WI38 (cell line): ENCODE measurements at regions not wholly inside any gene's neighbourhood (a gene's known extent, or its start where the extent isn't known, plus 50 kb on each side); places are given as distances from the start of the nearest gene placed in this dataset.

Experiments used
- H3K4me3 ChIP-seq: 2 replicates; pipeline ENCODE4 v1.5.1; 2011; ENCODE audit warnings: low read depth, mild to moderate bottlenecking, control low read depth, low read length
- CTCF ChIP-seq: IDR thresholded peaks from 2 replicates; pipeline ENCODE4 v1.5.1; 2012; ENCODE audit warnings: low read depth, mild to moderate bottlenecking, control low read depth, low read length

GRCh38 chr10:123422261-123422660 lies 243.9 kb upstream of the GPR26 start:
- no peak overlapping the region for H3K4me3 ChIP-seq
- TF ChIP-seq CTCF, result no peak

DNA sequence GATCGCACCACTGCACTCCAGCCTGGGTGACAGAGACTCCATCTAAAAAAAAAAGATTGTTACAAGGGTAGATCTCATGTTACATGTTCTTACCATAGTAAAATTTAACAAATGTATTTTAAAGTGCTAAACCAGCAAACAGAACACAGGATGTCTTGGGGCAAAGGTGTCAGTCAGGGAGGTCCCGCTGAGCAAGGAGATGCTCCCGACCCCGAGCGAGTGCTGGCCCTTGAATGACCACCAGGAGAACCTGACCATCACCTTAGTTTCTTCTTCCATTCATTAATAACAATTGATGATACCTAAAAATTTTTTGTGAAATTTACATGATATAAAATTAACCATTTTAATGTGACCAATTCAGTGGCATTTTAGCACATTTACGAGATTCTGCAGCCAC lies 241.6 kb upstream of the GPR26 start:
- H3K4me3 ChIP-seq, result no peak overlapping the region
- TF ChIP-seq CTCF, result no peak

GRCh38 chr10:123425680-123426079 lies 240.5 kb upstream of the GPR26 start:
- TF ChIP-seq CTCF, result no peak
- no peak overlapping the region for H3K4me3 ChIP-seq

DNA sequence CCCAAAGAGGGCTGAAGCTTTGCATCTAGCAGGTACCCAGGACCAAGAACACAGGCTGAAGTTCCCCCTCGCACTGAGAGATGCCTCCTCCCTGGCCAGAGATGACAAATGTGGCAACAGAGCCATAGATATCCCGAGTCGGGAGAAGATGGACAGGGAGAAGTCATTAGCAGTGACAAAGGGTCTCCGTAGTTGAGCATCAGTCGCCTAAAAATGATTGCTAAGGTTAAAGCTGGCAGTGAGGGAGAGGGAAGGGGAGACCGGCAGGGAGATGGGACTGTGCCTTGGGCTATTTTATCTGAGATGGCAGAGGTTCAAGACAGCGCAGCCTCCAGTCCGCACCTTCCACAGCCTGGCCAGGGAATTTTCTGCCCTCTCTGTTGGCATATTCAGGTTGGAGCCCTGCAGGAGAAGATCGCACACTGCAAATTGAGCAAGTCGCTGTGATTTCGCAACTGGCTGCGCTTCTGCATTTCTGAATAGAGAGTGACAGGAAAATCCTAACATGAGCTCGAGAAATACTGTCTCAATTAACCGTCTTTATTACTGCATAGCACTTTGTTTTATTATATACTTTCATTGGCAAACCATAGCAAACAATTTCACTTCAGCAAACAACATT lies 238.9 kb upstream of the GPR26 start:
- TF ChIP-seq CTCF, result no peak
- no peak overlapping the region for H3K4me3 ChIP-seq

- TF ChIP-seq CTCF, result no peak
- no peak overlapping the region for H3K4me3 ChIP-seq
Measured at GRCh38 chr10:123428391-123428790, 237.8 kb upstream of the GPR26 start.

DNA sequence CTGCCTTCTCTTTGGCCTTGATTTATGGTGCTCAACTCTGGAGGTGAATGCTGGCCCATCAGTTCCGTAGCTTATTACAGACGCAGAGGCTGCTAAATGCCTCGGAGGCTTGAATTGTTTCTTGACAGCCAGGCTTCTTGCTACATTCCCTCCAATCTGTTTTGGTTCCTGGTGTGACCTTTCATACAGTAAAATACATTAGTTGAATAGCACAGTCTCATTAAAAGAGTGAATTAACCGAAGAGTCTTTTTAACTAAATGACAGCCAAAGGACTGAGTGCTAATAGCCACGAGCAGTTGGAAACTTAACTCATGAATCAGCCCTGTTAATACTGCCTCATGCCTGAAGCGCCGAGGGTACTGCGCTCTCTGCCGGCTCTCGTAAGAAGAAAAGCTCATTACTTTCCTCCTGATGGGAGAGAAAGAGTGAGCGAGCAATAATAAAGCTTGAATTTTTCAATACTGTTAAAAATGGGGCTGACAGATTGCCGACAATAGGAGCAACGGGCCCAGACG lies 236.4 kb upstream of the GPR26 start:
- TF ChIP-seq CTCF, result no peak
- no peak overlapping the region for H3K4me3 ChIP-seq

GRCh38 chr10:123433539-123433938 lies 232.6 kb upstream of the GPR26 start:
- TF ChIP-seq CTCF, result no peak
- H3K4me3 ChIP-seq, result no peak overlapping the region
